SH-SY5Y (cell line): ENCODE measurements at regions not wholly inside any gene's neighbourhood (a gene's known extent, or its start where the extent isn't known, plus 50 kb on each side); places are given as distances from the start of the nearest gene placed in this dataset.

Experiments
- GATA2 ChIP-seq: IDR thresholded peaks from 2 replicates; pipeline ENCODE4 v1.6.1; 2011; ENCODE audit warnings: mild to moderate bottlenecking, low read depth, low read length
- GATA3 ChIP-seq: IDR thresholded peaks from 2 replicates; pipeline ENCODE4 v1.6.1; 2011; ENCODE audit warnings: low read depth, mild to moderate bottlenecking, low read length, moderate library complexity

DNA sequence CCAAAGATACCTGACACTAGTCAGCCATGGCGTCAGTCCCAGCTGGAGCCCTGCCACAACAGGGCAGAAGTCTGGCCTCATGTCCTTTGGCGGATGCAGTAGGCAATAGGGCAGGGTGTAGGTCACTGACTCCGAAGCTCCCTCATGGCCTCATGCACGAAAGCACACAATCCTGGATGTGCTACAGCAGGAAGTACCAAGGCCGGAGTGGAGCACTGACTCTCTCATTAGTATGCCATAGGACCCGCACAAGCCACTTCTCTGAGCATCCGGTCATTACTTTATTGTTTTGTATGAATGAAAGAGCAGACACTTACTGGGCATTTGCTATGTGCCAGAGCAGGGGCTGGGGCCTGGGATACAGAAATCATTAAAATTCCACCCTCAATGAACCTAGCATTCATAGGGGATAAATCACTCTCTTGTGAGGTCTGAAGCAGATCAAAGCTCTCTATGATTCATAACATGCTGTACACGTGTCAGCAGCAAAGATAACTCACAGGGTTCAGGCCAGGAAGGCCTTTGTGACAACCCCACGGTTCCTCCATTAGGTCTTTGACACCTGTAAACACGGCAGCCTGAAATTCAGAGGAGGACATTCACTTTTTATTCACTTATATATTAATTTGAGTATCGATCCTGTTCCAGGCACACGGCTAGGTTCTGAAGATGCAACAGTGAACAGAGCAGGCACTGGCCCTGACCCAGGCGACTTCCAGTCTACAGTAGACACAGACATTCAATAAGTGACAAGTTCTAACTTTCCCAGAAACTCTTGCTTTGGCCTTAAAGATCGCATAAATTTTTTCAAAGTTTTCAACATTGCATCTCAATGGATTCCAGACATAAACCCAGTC is 357.9 kb upstream of the USP24 start:
- no peak for TF ChIP-seq GATA2
- no peak for TF ChIP-seq GATA3
